ENCODE measurements at regions not wholly inside any gene's neighbourhood (a gene's known extent, or its start where the extent isn't known, plus 50 kb on each side); places are given as distances from the start of the nearest gene placed in this dataset.

DNA sequence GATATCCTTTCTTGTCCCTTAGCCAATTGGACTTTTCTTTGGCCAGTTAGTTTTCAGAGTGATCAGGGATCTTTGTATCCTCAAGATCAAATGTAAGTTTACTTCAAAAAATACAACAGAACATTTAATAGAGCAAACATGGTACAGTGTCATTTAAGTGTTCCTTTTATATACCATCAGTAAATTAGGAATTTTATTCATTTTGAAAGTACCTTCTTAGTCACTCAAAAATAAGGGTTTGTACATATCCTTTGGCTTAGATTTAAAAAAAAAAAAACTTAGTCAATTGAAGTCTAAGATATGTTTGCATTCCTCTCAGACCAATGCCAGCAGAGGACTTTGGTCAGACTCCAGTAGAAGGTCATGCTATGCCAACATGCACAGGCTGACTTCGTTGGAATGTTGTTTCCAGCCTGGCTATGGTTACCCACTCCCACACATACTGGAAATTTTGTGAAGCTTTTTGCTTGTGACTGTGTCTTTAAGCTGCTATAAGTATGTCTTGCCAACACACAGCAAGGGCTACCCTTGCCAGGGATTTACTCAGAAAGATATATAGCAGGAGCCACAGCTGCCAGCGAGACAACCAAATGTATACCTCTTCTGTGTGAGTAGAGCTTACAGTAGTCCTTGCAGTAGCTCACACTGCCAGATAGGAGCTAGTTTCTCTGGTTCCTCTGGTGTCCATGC is 81.5 kb upstream of the LRIF1 start:
- no peak overlapping the region for H3K4me2 ChIP-seq (ENCODE audit: insufficient read depth, low read length)
- H4K20me1 ChIP-seq (replicated peaks; ENCODE audit: control insufficient read depth, extremely low read depth, insufficient read depth, low read length), result no peaks in the 10 kb centered on the region
- BruUV-seq (replicated peaks), result no TSS peak
- H2AFZ ChIP-seq (ENCODE audit: low read depth, low read length), result no peak overlapping the region
- H3K9me3 ChIP-seq (replicated peaks; ENCODE audit: control insufficient read depth, insufficient read depth, low read length), result no peaks in the 10 kb centered on the region
- dilution Hi-C loops (cut with MboI; ENCODE audit: extremely low pct_ligation_motif_present, low sequenced_read_pairs) (no loop called here), intact Hi-C loops (cut with micrococcal nuclease) (no loop called here)
- DNase-seq (ENCODE audit: low read depth, low spot score) (no peak), FAIRE-seq (no peak)
- no peak overlapping the region for H3K27ac ChIP-seq (ENCODE audit: insufficient read depth, low read depth, low read length)
- H3K27me3 ChIP-seq (ENCODE audit: control insufficient read depth in 2 of 2, insufficient read depth in 2 of 2, low read length in 2 of 2), result no peaks in the 10 kb centered on the region
- H3K79me2 ChIP-seq (ENCODE audit: control insufficient read depth, insufficient read depth, low read length), result no peaks in the 10 kb centered on the region
- H3K4me3 ChIP-seq (replicated peaks in 1 of 3; ENCODE audit: insufficient read depth in 1 of 3, low read depth in 1 of 3, low read length in 3 of 3), result no peak overlapping the region
- no peaks in the 10 kb centered on the region for H3K36me3 ChIP-seq (ENCODE audit: control insufficient read depth in 2 of 2, extremely low read depth in 1 of 2, insufficient read depth in 2 of 2, low read length in 2 of 2)
- TF ChIP-seq POLR2A (IDR thresholded peaks at IDR 0.05; ENCODE audit: low read depth, low read length) (no peak), GATA2 (IDR thresholded peaks at IDR 0.05; ENCODE audit: insufficient read depth, insufficient read length, low read depth, low read length) (no peak), MYC (IDR thresholded peaks at IDR 0.05; ENCODE audit: low read depth, low read length) (no peak), JUN (IDR thresholded peaks at IDR 0.05; ENCODE audit: borderline replicate concordance, insufficient read depth, insufficient read length, low read depth) (no peak), FOS (IDR thresholded peaks at IDR 0.05; ENCODE audit: borderline replicate concordance, insufficient read depth, low read length) (no peak), EZH2 (IDR thresholded peaks at IDR 0.05; ENCODE audit: borderline replicate concordance, low read depth, low read length, severe bottlenecking) (no peak), POLR2AphosphoS5 (IDR thresholded peaks at IDR 0.05; ENCODE audit: insufficient read depth, low read depth, low read length) (no peak)
- TF ChIP-seq, protein P1, sequence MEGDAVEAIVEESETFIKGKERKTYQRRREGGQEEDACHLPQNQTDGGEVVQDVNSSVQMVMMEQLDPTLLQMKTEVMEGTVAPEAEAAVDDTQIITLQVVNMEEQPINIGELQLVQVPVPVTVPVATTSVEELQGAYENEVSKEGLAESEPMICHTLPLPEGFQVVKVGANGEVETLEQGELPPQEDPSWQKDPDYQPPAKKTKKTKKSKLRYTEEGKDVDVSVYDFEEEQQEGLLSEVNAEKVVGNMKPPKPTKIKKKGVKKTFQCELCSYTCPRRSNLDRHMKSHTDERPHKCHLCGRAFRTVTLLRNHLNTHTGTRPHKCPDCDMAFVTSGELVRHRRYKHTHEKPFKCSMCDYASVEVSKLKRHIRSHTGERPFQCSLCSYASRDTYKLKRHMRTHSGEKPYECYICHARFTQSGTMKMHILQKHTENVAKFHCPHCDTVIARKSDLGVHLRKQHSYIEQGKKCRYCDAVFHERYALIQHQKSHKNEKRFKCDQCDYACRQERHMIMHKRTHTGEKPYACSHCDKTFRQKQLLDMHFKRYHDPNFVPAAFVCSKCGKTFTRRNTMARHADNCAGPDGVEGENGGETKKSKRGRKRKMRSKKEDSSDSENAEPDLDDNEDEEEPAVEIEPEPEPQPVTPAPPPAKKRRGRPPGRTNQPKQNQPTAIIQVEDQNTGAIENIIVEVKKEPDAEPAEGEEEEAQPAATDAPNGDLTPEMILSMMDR (IDR thresholded peaks at IDR 0.05; ENCODE audit: extremely low read depth in 1 of 2, insufficient read depth in 1 of 2, low read depth in 1 of 2, low read length in 2 of 2), result no peak
- TF ChIP-seq, protein P2, sequence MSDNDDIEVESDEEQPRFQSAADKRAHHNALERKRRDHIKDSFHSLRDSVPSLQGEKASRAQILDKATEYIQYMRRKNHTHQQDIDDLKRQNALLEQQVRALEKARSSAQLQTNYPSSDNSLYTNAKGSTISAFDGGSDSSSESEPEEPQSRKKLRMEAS (IDR thresholded peaks at IDR 0.05; ENCODE audit: insufficient read depth, insufficient read length), result no peak
- H3K9me1 ChIP-seq (replicated peaks; ENCODE audit: control insufficient read depth, extremely low read depth, insufficient read depth, low read length), result no peaks in the 10 kb centered on the region
- CTCF ChIA-PET, result interaction anchor here (2.0 kb wide), 1 partner anchor 15 kb away, joined by 11 read pairs; no protein-coding TSS in a partner anchor
- POLR2A ChIA-PET, result no interaction called here
- no peaks in the 10 kb centered on the region for H3K4me1 ChIP-seq (ENCODE audit: control insufficient read depth, extremely low read depth, insufficient read depth, low read length)
- no peak overlapping the region for H3K9ac ChIP-seq (replicated peaks; ENCODE audit: extremely low read depth, insufficient read depth, low read length)
